CMK (cell line): ENCODE measurements at regions not wholly inside any gene's neighbourhood (a gene's known extent, or its start where the extent isn't known, plus 50 kb on each side); places are given as distances from the start of the nearest gene placed in this dataset.

Experiments used
- DNase-seq: peaks from one replicate; pipeline ENCODE4 v3.0.0-alpha.2; 2010; ENCODE audit warnings: low read depth

DNA sequence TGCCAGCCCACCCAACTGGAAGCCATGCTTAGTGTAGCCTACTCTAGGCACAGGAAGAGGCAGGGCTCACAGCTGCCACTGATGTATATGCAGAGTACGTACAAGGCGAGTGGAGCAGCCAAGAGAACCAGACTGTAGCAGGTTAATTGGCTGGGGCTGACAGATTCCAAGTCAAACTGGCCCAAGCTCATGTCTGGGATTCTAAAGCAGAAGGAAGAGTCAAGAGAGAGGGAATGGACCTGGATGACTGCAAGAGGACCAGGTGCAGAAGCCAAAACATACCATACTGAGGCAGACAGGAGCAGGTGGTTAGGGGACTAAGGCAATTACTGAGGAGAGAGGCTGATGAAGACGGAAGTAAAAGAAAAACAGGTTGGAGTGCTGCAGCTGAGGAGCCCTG is 51.3 kb upstream of the LRRN2 start:
- DNase-seq: no peak

DNA sequence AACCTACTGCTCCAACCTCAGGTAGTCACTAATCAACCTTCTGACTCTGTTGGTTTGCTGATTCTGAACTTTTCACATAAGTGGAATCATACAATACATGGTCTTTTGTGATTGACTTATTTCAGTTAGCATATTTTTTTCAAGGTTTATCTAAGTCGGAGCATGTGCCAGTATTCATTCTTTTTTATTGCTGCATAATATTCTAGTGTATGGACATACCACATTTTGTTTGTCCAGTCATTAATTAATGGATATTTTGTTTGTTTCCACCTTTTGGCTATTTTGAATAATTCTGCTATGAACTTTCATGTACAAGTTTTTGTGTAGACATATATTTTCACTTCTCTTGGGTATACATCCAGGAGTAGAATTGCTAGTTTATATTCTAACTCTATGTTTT is 53.0 kb upstream of the LRRN2 start:
- DNase-seq: no peak

DNA sequence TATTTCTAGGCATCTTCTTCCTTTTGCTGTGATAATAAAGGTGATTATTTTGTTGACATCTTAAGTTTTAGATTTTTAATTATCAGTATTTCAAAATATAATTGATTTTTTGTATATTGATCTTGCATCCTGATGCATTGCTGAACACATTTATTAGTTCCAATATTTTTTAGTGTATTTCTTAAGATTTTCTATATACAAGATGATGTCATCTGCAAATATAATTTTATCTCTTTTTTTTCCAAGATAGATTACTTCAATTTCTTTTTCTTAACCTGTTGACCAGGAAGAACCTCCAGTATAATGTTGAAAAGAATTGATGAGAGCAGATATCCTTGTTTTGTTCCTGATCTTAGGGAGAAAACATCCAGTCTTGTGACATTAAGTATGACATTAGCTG is 54.8 kb upstream of the LRRN2 start:
- no peak for DNase-seq

DNA sequence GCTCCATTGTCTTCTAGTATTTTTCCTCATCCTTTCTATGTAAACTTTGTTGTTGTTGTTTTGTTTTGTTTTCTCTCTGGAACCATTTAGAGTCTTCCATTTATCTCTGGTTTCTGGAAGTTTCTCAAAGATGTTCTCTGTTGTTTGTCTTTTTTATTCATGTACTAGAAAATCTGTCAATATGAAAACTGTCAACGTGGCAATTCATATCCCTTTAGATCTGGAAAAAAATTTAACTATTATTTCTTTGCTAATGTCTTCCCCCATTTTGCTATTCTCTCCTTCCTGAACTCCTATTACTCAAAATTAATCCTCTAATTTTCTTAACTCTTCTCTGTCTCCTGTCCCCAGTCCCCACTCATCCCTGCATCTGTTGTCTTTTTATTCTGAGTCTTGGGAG is 55.9 kb upstream of the LRRN2 start:
- DNase-seq: no peak

DNA sequence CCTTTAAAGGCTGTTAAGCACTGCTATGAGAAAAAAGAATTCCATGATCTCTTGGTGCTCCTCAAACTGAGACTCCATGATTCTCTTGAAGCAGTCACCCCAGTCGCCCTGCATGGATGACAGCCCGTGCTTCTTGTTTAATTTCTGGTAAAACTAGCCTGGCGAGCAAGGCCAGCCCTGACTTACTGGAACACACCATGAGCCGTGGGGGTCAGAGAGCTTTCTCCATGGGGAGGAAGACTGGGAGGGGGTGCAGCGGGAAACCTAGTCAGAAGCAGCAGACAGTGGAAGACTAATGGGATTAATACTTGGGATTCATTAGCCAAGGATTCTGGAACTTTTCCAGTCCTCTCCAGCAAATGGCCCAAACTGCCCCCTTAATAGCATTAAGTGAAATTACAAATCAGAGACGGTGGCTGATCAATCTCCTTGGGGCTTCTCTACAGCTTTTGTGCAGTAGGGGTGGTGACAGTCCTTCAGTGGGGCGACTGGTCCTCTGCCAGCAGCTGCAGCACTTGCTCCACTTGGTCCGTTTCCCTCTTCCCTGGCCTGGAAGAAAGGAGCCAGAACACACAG is 57.2 kb upstream of the LRRN2 start:
- DNase-seq: no peak

DNA sequence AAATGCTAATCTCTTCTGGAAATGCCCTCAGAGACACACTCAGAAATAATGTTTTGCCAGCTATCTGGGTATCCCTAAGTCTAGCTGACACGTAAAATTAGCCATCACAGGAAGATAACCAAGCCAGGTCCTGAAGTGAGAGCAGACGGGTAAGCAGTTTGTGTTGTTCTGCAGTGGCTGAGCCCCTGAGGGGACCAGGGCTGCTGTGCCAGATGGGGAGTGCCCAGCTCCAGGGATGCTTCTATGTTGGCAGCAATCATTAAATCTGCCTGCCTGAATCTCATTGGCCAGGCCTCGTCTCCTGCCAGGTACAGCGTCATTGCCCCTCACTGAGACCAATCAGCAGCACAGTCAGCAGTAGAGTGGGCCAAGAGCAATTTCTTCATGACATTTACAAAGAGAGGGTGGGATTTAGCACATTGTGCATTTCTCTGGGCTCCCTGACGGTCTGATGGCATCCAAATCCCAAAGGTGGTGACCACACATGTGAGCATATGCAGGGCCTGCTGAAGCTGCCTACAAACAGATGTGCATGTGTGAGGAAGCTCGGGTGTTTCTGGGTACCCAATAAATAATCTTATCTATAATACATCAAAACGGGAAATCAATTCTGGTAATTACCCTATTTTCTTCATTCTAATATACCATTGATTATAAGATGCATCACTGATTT is 58.7 kb upstream of the LRRN2 start:
- DNase-seq: no peak

DNA sequence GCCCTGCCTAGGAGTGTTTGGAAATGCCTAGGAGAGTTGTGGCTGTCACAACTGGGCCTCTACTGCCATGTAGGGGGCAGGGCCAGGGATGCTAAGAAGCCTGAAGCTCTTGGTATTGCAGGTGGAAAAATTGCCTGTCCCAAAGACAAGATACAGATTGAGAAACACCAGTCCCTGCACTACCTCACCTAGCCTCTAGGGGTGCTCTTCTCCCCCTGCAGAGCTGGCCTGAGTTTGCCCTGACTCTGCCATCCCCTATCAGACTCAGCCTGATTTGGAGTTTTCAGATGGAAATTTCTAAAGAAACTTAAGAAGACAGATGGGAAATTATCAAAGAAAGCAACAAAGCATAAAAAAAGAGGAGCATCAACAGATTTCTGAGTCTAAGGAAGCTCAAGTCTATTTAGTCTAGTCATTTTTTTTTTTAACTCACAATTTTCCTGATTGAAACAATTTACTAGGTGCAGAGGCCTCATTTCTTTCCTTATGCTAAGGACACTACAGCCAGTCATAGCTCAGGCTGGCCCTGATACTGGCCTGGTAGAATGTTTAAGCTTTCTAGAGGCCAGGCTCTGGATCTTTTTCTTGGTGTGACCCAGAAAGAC is 61.4 kb upstream of the LRRN2 start:
- DNase-seq: peak; percentile 48

DNA sequence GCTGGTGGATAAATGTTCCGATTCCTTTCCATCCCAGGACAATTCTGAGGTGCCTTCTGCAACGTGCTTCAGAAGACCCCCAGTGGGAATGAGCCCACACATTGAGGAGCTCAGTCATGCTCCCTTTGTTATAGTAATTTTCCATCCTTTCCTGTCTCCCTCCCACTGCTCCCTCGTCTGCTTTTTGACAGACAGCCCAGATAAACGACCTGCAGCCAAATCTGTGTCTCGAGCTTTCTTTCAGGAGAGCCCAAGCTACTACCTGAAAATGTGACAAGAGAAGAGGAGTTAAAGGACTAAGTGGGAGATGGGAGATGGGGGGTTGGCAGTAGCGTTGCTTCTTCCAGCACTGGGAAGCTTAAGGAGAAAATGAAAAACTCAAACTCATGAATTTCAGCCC is 65.9 kb upstream of the LRRN2 start:
- no peak for DNase-seq

DNA sequence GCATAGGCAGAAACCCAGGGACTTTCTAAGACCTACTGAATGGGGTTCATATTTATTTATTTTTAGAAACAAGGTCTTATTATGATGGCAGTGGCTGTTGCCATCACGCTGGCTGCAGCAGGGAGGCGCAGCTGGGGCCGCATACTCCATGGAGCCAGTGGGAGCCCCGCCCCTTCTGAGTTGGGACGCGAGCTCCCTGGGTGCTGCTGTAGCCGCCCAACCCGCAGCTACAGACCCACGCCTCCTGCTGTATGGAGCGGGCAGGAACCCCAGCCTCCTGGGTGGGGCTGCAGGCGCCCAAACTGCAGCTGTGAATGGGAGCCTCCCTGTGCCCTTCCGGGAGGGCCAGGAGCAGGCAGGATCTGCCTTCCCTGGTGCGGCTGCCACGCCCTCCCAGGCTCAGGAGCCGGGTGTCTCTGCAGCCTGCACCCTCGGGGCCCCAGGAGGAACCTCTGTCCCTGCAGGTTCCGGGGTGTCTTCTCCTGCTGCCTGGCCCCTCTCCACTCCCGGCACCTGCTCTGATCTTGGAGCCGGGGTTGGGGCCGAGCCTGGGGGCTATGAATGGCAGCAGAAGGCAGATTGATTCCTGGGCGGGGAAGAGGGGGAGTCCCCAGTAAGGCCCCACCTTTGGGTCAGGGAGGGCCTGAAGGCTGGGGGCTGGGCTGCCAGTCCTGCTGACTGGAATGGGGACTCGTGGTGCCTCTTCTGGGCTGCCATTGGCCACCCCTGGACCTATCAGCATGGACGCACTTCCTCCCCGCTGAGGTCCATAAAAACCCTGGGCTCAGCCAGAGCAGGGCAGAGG is 66.5 kb upstream of the LRRN2 start:
- no peak for DNase-seq

DNA sequence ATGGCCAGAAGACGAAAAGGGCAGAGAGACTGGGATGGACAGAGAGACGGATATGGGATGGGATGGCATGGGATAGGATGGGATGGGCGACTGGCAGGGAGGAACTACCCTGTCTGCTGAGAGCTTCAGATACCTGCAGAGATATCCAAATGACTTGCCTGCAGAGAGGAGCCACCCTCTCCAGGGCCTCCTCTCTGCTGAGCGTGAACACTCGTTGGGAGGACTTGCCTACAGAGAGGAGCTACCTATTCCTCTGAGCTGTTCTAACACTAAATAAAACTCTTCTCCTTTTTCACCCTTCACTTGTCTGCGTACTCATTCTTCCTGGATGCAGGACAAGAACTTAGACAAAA is 67.1 kb upstream of the LRRN2 start:
- no peak for DNase-seq

DNA sequence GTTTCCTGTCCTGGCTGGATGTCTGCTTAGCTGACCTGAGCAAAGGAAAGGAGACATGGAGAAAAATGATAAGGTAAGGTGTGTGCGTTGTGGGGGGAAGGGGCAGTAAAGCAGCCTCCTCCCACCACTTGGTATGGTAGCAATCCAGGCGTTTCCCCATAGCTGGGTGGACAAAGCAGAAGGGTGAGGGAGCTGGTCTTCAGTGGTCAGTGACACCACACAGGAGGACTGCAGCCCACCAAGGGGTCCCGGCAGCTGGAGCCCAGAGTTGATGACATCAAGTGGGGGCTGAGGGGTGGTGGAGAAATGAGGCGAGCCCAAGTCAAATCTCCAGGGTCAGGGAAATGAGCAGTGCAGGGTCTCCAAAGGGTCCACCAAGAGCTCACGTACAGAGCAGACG is 69.3 kb upstream of the LRRN2 start:
- no peak for DNase-seq

DNA sequence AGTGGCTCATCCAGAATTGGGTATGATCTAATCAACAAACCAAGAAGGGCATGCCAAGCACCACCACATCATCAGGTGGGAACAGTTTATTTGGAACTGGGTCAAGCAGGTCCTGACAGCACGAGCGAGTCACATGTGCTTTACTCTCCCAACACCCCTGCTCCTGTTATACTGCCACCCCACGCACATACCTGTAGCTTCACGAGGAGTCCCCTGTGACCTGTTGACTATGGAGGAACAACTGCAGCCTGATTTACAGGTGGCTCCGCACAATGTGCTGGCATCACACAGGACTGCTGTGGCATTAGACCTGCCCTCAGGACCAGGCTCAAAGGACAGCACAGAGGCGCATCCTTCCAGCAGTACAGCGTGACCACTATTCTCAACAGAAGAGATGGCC is 70.8 kb upstream of the LRRN2 start:
- no peak for DNase-seq

DNA sequence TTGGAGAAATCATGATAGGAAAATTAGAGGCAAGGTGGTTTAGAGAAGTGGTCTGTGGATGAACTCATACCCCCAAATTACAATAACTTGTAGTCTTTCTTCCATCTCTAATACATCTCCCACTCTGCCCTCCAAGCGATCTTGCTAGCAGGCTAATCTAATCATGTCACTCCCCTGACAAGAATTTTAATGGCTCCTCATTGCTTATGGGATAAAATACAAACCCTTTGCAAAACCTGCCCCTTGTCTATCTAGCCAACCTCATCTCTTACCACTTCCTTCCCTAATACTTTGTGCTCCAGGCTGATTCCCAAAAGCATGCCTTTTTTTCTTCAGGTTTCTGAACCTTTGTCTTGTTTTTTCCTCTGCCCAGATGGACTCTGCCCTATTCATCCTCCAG is 71.3 kb upstream of the LRRN2 start:
- no peak for DNase-seq

DNA sequence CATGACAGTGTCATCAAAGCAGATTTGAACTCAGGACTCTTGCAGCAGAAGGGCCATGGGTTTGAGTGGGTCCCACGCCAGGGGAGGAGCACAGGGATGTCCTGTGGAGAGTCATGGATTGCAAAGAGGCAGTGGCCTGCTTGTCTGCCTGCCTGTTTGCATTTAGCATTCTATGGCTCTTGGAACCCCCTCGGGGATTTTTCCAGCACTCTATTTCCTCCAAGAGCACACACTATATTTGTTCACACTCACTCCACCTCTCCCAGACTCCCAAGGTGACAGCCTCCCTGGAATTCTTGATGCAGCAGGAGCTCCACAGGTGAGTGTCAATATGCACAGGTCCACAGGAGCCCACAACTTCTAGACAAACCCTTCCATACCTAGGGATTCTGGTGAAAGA is 73.1 kb upstream of the LRRN2 start:
- no peak for DNase-seq

DNA sequence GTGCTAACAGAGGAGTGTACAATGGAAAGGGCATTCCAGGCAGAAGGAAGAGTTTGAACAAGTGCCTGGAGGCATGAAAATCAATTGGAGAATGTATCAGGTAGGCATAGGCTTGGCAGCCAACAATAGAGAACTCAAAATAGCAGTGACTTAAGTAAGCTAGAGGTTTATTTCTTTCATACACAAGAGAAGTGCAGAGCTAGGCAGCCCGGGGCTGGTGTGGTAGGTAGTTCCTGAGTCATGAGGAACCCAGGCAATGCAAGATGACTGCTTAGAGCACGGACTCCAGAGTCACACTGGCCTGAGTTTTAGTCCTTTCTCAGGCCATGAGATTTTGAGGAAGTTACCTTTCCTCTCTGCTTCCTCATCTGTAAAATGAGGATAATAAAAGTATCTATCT is 74.8 kb upstream of the LRRN2 start:
- DNase-seq: no peak

DNA sequence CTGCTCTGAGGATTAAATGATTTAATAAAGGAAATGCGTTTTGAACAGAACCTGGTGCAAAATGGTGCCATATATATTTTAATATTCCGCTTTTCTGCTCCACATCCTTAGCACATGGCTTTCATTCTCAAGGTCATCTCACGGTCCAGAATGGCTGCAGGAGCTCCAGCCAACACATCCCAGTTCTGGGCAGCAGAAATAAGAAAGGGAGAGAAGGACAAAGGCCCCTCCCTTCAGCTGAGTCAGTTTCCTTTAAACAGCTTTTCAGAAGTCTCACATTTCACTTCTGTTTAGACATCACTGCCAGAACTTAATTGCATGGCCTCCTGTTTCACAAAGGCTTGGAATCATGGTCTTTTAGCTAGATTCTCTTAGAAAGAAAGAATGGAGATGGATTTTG is 75.2 kb upstream of the LRRN2 start:
- no peak for DNase-seq

DNA sequence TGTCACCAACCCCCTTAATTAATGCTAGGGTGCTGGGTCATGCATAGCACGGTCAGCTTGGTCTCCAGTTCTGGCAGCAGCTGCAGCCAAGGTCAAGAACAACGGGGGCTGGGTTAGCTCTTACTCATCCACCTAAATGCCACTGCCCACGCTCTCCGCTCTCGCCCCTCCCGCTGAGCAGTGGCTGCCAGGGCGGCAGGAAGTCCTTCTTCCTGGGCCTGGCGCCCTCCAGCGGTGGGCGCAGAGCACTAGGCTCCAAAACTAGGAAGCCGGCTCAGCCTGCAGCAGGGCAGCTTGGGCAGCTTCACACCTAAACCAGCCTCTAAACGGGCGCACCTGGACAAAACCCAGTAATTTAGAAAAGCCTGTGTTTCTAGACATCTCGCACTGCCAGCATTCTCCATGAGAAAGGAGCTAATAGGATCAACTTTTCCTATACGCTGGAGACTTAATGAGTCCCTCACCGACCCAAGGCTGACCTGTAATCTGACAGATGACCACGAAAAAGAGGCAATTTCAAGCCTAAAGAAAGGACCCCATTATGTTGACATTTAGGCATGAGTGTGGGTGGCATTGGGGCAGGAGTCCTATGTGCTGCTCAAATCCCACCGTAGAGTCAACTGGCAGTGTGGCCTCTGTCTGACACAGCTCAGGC is 78.4 kb upstream of the LRRN2 start:
- DNase-seq: peak; percentile 56

DNA sequence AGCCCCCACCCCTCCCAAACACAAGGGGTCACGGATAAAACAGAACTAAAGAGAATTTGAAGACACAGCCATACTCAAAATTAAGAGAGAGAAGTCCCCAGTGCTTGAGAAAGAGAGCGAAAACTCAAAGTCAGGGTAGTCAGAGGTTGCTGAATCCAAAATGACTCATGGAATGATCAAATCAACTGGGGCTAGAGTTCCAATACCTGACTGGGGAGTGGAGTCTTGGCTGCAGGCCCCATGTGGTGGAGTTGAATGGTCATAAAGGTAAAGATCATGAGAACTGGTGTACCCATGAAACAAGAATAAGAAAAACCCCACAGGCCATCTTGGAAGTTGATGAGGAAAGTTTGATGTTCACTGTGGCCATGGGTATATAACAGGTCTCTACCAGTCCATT is 84.5 kb upstream of the LRRN2 start:
- no peak for DNase-seq

DNA sequence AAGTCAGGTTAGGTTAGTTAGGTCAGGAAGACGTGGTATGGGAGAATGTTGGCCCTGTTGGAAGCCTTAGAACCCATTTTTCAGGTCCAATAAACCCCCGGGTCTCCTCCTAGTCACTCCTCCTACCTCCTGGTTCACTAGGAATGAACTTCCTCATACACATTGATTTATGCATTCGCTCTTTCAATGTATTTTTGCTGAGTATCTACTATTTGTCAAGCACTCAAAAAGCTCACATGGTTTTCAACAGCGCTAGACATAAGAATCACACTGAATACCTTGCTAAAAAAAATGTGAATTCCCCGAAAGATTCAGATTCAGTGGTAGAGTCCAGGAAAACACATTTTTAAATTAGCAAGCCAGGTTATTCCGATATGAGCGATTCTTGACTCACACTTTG is 85.8 kb upstream of the LRRN2 start:
- DNase-seq: no peak

DNA sequence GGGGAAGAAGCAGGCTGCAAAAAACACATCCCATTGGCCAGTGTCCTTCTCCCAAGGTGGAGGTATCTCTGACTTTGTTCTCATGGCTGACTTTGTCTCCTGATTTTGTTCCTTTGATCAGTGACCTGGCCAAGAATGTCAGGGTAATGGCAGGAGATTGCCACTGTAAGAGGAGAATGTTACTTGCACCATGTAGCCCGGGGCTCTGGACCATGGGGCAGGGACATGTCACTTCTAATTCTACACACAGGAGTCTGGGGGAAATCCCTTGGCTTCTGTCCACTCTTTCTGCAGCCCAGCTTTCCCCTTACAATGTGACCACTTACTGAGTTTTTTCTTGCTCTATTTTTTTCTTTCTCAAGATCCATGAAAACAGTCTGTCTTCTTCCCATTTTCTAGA is 87.7 kb upstream of the LRRN2 start:
- no peak for DNase-seq

DNA sequence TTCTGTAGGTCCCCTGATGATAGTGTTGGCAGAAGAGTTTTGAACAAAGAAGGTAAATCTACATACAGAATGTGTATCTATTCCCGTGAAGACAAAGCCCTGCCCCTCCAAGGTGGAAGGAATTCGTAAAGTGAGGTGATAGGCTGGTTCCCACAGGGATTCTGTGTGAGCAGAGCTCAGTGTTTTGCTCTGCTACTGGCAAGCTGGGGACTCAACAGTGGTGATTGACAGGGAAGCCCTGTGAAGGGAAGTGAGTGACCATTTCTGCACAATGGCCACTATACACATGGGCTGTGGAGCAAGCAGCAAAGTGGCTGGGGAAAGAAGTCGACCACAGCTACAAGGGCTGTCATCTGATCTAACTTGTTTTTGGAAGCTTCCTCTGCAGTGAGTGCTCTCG is 90.0 kb upstream of the LRRN2 start:
- no peak for DNase-seq

DNA sequence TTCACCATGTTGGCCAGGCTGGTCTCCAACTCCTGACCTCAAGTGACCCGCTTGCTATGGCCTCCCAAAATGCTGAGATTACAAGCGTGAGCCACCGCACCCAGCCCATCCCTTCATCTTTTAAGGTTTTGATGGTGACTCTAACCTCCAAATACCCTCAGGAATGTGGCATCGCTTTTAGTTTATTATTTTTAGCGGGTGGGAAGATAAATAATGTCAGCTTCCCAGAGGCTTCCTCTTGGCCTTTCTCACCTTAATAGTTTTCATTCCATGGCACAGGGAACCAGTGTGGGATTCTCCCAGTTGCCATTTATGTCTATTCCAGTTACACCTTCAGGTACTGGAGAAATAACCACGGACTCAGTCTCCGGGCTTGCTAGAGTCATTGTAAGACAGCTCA is 92.1 kb upstream of the LRRN2 start:
- no peak for DNase-seq

DNA sequence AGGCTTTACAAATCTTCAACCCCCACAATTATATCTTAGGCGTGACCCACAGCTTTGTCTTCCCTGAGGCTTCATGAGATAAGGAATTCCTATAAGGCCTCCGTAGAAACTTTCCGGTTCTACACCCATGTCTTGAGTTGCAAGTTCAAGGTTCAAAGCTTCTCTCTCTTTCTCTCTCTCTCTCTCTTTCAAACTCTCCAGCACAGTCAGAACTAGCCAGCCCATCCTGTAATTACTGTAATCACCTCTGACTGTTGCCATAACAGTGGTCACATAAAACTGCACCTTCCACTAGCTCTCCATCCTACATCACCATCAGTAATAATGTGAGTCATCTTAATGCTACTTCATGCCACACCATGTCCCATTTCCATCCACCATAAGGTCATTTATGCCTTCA is 90.0 kb upstream of the NFASC start:
- DNase-seq: no peak
